Heart left ventricle (tissue), 13 donors: ENCODE measurements at regions not wholly inside any gene's neighbourhood (a gene's known extent, or its start where the extent isn't known, plus 50 kb on each side); places are given as distances from the start of the nearest gene placed in this dataset.

Experiments
- CTCF ChIP-seq, 12 donors: fragments of 200-600 bp; sonication (generic) in 4 of 12; IDR thresholded peaks; one replicate each; pipeline versions ENCODE4 v1.5.0 to v1.8.0; 2018 to 2022; ENCODE audit warnings: antibody characterized with exemption in 12 of 12, mild to moderate bottlenecking in 5 of 12
- POLR2A ChIP-seq, 2 donors: fragments of 450-650 bp; IDR thresholded peaks; one replicate each; pipeline ENCODE4 v1.6.1; 2017; ENCODE audit warnings: antibody characterized with exemption in 2 of 2, mild to moderate bottlenecking in 2 of 2, moderate library complexity in 2 of 2
- donor health status: ischemic (EF 13 %, LVEDD 7.1; RV severe dilation, severe dysfunction).
- donor health status: DM: no; HTN: yes; CAD: no.
- donor health status: DM: no; HTN: no; CAD: no.
- donor health status: ischemic (EF 25% LVEDD 6.9; RV normal size, moderate dysfunction).
- donor health status: ischemic (EF 25% LVEDD 5.7; RV mildly dilated, moderate dysfunction).
- donor health status: ischemic (EF 35%, LVEDD 5.7; RV mildly dilated, moderate dysfunction).
- donor health status: nonischemic (EF 11% LVEDD 7.7; RV severe dilation, severe dysfunction).
- donor health status: DM: yes; HTN: yes; CAD: no.
- donor health status: PGD.
- donor health status: ischemic (EF 29% LVEDD 5.4; RV normal size, mild dysfunction).
- donor health status: nonischemic (EF 23%, LVEDD 6.1; RV moderate dilation, normal function).

- TF ChIP-seq CTCF (IDR thresholded peaks at IDR 0.05), result no peak
- no peak for TF ChIP-seq POLR2A (IDR thresholded peaks at IDR 0.05)
Observed at GRCh38 chr16:86430814-86431213, 79.5 kb upstream of the FOXF1 start.
